ENCODE measurements at regions not wholly inside any gene's neighbourhood (a gene's known extent, or its start where the extent isn't known, plus 50 kb on each side); places are given as distances from the start of the nearest gene placed in this dataset.

DNA sequence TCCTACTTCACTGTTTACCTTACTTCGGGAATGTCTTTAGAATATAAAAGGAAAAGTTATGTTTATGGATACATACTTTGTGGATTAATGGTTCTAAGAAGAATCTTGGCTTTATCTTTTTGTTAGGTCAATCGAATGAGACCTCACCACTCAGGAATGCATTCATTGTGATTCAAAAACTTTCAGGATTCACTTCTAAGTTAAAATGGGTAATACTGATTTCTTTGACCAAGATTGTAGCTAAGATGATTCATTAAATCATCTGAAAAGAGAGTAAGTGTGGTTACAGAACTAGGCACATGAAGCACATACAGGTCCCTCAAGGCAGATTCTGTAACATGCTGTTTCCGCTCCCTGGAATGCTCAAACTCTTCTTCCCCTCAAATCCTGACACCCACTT, 716.4 kb downstream of the KCNA4 start:
- Histone ChIP-seq H3K4me3 (ENCODE audit: low read length, poor library complexity, severe bottlenecking) (no peak overlapping the region), H3K9me3 (ENCODE audit: insufficient read depth, low read depth, low read length) (no peaks in the 10 kb centered on the region), H3K36me3 (ENCODE audit: insufficient read depth, low read length) (no peaks in the 10 kb centered on the region), H3K79me2 (ENCODE audit: insufficient read depth, low read length) (no peaks in the 10 kb centered on the region), H2AFZ (ENCODE audit: low read length) (no peak overlapping the region), H3K9ac (ENCODE audit: low read depth, low read length, poor library complexity, severe bottlenecking) (no peak overlapping the region), H4K20me1 (ENCODE audit: insufficient read depth, low read length, poor library complexity, severe bottlenecking) (no peaks in the 10 kb centered on the region), H3K4me1 (ENCODE audit: insufficient read depth, low read length, poor library complexity, severe bottlenecking) (no peaks in the 10 kb centered on the region), H3K4me2 (ENCODE audit: low read depth, low read length, poor library complexity, severe bottlenecking) (no peak overlapping the region), H3K27me3 (ENCODE audit: insufficient read depth, low read length, poor library complexity, severe bottlenecking) (no peaks in the 10 kb centered on the region), H3K9me2 (replicated peaks; ENCODE audit: low read depth, low read length) (no peaks in the 10 kb centered on the region), H3F3A (ENCODE audit: low read depth) (no peaks in the 10 kb centered on the region)
- no peak for TF ChIP-seq EZH2phosphoT487 (IDR thresholded peaks at IDR 0.05; ENCODE audit: borderline replicate concordance)
- TF ChIP-seq, protein P1, sequence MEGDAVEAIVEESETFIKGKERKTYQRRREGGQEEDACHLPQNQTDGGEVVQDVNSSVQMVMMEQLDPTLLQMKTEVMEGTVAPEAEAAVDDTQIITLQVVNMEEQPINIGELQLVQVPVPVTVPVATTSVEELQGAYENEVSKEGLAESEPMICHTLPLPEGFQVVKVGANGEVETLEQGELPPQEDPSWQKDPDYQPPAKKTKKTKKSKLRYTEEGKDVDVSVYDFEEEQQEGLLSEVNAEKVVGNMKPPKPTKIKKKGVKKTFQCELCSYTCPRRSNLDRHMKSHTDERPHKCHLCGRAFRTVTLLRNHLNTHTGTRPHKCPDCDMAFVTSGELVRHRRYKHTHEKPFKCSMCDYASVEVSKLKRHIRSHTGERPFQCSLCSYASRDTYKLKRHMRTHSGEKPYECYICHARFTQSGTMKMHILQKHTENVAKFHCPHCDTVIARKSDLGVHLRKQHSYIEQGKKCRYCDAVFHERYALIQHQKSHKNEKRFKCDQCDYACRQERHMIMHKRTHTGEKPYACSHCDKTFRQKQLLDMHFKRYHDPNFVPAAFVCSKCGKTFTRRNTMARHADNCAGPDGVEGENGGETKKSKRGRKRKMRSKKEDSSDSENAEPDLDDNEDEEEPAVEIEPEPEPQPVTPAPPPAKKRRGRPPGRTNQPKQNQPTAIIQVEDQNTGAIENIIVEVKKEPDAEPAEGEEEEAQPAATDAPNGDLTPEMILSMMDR (conservative IDR thresholded peaks at IDR 0.05; ENCODE audit: low read length), result no peak

DNA sequence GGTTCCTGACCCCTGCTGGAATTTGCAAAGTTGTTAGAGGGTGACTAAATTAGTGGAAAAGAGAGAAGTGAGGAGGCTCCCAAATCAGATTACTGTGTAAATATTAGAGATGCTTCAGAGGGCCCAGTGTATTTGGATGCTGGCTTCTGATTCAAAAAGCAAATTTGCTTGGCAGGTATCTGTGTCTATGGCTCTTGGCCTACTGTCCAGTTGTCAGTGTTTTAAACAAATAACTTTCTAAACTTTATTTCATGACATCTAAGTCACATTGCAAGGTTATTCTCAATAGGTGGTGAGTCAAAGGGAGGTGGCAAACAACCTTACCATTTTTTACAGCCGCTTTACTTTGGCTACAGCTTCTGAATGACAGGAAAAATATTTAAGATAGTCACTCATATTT, 720.1 kb downstream of the KCNA4 start:
- H3K4me2 ChIP-seq (ENCODE audit: low read depth, low read length, poor library complexity, severe bottlenecking), result no peak overlapping the region
- no peak overlapping the region for H2AFZ ChIP-seq (ENCODE audit: low read length)
- H3K9me2 ChIP-seq (replicated peaks; ENCODE audit: low read depth, low read length), result no peaks in the 10 kb centered on the region

DNA sequence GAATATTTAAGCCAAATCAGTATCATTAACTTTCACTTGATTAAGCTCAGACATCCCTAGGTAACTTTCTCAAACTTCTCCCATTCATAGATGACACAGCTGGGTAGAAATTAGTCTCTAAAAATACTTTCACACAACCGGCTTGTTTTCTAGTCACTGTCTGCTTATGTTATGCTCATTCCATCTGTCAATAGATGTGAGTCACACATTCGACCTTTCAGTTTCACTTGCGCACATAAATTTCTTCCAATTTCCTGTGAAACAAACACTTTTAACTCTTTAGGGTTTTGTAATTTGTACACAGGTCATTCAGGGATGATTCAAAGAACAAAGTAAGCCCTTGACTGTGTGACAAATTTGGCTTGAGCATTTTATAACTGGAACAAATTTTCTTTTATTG, 723.0 kb downstream of the KCNA4 start:
- no peaks in the 10 kb centered on the region for H3K4me1 ChIP-seq (ENCODE audit: insufficient read depth, low read length, poor library complexity, severe bottlenecking)
- no peaks in the 10 kb centered on the region for H3K27me3 ChIP-seq (ENCODE audit: insufficient read depth, low read length, poor library complexity, severe bottlenecking)
- no peaks in the 10 kb centered on the region for H4K20me1 ChIP-seq (ENCODE audit: insufficient read depth, low read length, poor library complexity, severe bottlenecking)
- H3K9ac ChIP-seq (ENCODE audit: low read depth, low read length, poor library complexity, severe bottlenecking), result no peak overlapping the region
- H3K9me3 ChIP-seq (ENCODE audit: insufficient read depth, low read depth, low read length), result no peaks in the 10 kb centered on the region
- H3K9me2 ChIP-seq (replicated peaks; ENCODE audit: low read depth, low read length), result no peaks in the 10 kb centered on the region
- H3K79me2 ChIP-seq (ENCODE audit: insufficient read depth, low read length), result no peaks in the 10 kb centered on the region
- H3K4me3 ChIP-seq (ENCODE audit: low read length, poor library complexity, severe bottlenecking), result no peak overlapping the region
- no peaks in the 10 kb centered on the region for H3K36me3 ChIP-seq (ENCODE audit: insufficient read depth, low read length)
- H2AFZ ChIP-seq (ENCODE audit: low read length), result no peak overlapping the region
- TF ChIP-seq, protein P1 (conservative IDR thresholded peaks at IDR 0.05; ENCODE audit: low read length), result no peak
- TF ChIP-seq EZH2phosphoT487 (IDR thresholded peaks at IDR 0.05; ENCODE audit: borderline replicate concordance), result no peak
- no peak overlapping the region for H3K4me2 ChIP-seq (ENCODE audit: low read depth, low read length, poor library complexity, severe bottlenecking)
- H3F3A ChIP-seq (ENCODE audit: low read depth), result no peaks in the 10 kb centered on the region

More for the DNA sequence above, 720.1 kb downstream of the KCNA4 start:
- Histone ChIP-seq H3K9ac (ENCODE audit: low read depth, low read length, poor library complexity, severe bottlenecking) (no peak overlapping the region), H3K79me2 (ENCODE audit: insufficient read depth, low read length) (no peaks in the 10 kb centered on the region), H3K9me3 (ENCODE audit: insufficient read depth, low read depth, low read length) (no peaks in the 10 kb centered on the region), H3K4me1 (ENCODE audit: insufficient read depth, low read length, poor library complexity, severe bottlenecking) (no peaks in the 10 kb centered on the region), H3K36me3 (ENCODE audit: insufficient read depth, low read length) (no peaks in the 10 kb centered on the region), H3F3A (ENCODE audit: low read depth) (no peaks in the 10 kb centered on the region), H3K4me3 (ENCODE audit: low read length, poor library complexity, severe bottlenecking) (no peak overlapping the region), H3K27me3 (ENCODE audit: insufficient read depth, low read length, poor library complexity, severe bottlenecking) (no peaks in the 10 kb centered on the region), H4K20me1 (ENCODE audit: insufficient read depth, low read length, poor library complexity, severe bottlenecking) (no peaks in the 10 kb centered on the region)
- no peak for TF ChIP-seq EZH2phosphoT487 (IDR thresholded peaks at IDR 0.05; ENCODE audit: borderline replicate concordance)

DNA sequence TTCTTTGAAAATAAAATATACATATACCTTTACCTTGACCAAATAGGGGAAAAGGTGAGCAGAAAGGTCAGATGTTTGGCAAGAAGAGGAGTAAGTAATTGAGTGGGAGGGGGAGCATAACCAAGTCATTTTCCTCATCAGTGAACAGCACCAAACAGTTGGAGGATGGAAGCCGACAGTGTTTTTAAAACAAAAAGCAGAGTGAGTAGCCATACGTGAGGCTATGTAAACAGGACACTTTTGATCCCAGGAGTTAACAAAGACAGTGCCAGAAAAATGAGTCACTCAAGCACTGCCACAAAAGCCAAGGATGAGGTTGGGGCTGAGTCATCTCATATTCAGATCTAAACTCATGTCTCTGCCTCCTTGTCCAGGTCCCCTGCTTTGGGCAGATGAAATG, 734.7 kb downstream of the KCNA4 start:
- no peak overlapping the region for H3K4me3 ChIP-seq (ENCODE audit: low read length, poor library complexity, severe bottlenecking)
- no peaks in the 10 kb centered on the region; the same call in 1 of the 2 replicates for H3F3A ChIP-seq (ENCODE audit: low read depth)
- no peaks in the 10 kb centered on the region for H3K9me2 ChIP-seq (replicated peaks; ENCODE audit: low read depth, low read length)
- no peaks in the 10 kb centered on the region for H4K20me1 ChIP-seq (ENCODE audit: insufficient read depth, low read length, poor library complexity, severe bottlenecking)
- no peaks in the 10 kb centered on the region for H3K27me3 ChIP-seq (ENCODE audit: insufficient read depth, low read length, poor library complexity, severe bottlenecking)
- H3K36me3 ChIP-seq (ENCODE audit: insufficient read depth, low read length), result no peaks in the 10 kb centered on the region
- H3K9ac ChIP-seq (ENCODE audit: low read depth, low read length, poor library complexity, severe bottlenecking), result no peak overlapping the region
- no peak for TF ChIP-seq EZH2phosphoT487 (IDR thresholded peaks at IDR 0.05; ENCODE audit: borderline replicate concordance)
- TF ChIP-seq, protein P1 (conservative IDR thresholded peaks at IDR 0.05; ENCODE audit: low read length), result no peak
- no peaks in the 10 kb centered on the region for H3K4me1 ChIP-seq (ENCODE audit: insufficient read depth, low read length, poor library complexity, severe bottlenecking)
- H3K9me3 ChIP-seq (ENCODE audit: insufficient read depth, low read depth, low read length), result no peaks in the 10 kb centered on the region
- H3K79me2 ChIP-seq (ENCODE audit: insufficient read depth, low read length), result no peaks in the 10 kb centered on the region
- H2AFZ ChIP-seq (ENCODE audit: low read length), result no peak overlapping the region
- H3K4me2 ChIP-seq (ENCODE audit: low read depth, low read length, poor library complexity, severe bottlenecking), result no peak overlapping the region

All from Loucy (cell line).